Kidney (tissue), 13 donors: ENCODE measurements at regions not wholly inside any gene's neighbourhood (a gene's known extent, or its start where the extent isn't known, plus 50 kb on each side); places are given as distances from the start of the nearest gene placed in this dataset.

Experiments used
- DNase-seq, 5 donors: peaks; one replicate each; pipeline ENCODE4 v3.0.0-alpha.2; 2013 to 2020
- FAIRE-seq: peaks from 2 replicates; lab custom pipeline; 2012; peaks lifted over from hg19 to GRCh38; lab: Jason Lieb, UNC
- H3K27ac ChIP-seq, 2 donors: one replicate each; pipeline ENCODE4 v1.7.0; 2013; ENCODE audit warnings: low read depth in 2 of 2, low read length in 2 of 2, inconsistent platforms in 1 of 2
- H3K27me3 ChIP-seq: one replicate; pipeline ENCODE4 v1.7.1; 2013; ENCODE audit warnings: low read length, inconsistent platforms; ENCODE audit not compliant: control insufficient read depth, insufficient read depth
- H3K36me3 ChIP-seq, 3 donors: one replicate each; pipeline versions ENCODE4 v1.7.0 to v1.7.1; 2013; ENCODE audit warnings: low read length in 3 of 3, control low read depth in 1 of 3, inconsistent platforms in 1 of 3; ENCODE audit not compliant: insufficient read depth in 3 of 3, control insufficient read depth in 2 of 3
- H3K4me1 ChIP-seq, 3 donors: one replicate each; pipeline versions ENCODE4 v1.7.0 to v1.7.1; 2013; ENCODE audit warnings: low read length in 3 of 3, inconsistent platforms in 1 of 3, low read depth in 1 of 3; ENCODE audit not compliant: control insufficient read depth in 2 of 3, insufficient read depth in 2 of 3
- H3K4me3 ChIP-seq, 3 donors: one replicate each; pipeline versions ENCODE4 v1.7.0 to v1.8.1; 2013; ENCODE audit warnings: low read length in 3 of 3, control low read depth in 1 of 3, inconsistent platforms in 1 of 3
- H3K9ac ChIP-seq, 3 donors: one replicate each; pipeline versions ENCODE4 v1.7.0 to v1.7.1; 2013; ENCODE audit warnings: low read length in 3 of 3, control low read depth in 1 of 3, inconsistent platforms in 1 of 3
- H3K9me3 ChIP-seq, 3 donors: one replicate each; pipeline versions ENCODE4 v1.7.0 to v1.7.1; 2013; ENCODE audit warnings: low read length in 3 of 3, control low read depth in 1 of 3, inconsistent platforms in 1 of 3; ENCODE audit not compliant: control insufficient read depth in 2 of 3, insufficient read depth in 1 of 3
- intact Hi-C: fragments of 100-400 bp; cut with DNase I; formaldehyde crosslinking; loops from one replicate; pipeline ENCODE4 v1.11.1; 2022
- TF ChIP-seq, protein P1 (sequence below): IDR thresholded peaks from 3 replicates; pipeline ENCODE4 v1.5.1; 2012; ENCODE audit warnings: mild to moderate bottlenecking, moderate library complexity, borderline replicate concordance; ENCODE audit not compliant: insufficient read depth; ENCODE audit errors: extremely low read depth
- donor health status: control.
- donor health status: control.
- donor health status: control.
- donor health status: control.
- donor health status: control.
- donor health status: DM: yes; HTN: yes; CAD: no.
- donor health status: Normal renal cell carcinoma (clear cell type).

- FAIRE-seq (no peak), DNase-seq (peak; percentile 89 to 94 (median 92))
- Histone ChIP-seq H3K9me3 (no peaks in the 10 kb centered on the region), H3K4me3 (peak overlapping the region in 2 of 3 donors; percentile 28 to 37), H3K27me3 (no peaks in the 10 kb centered on the region), H3K27ac (no peak overlapping the region), H3K4me1 (no peaks in the 10 kb centered on the region), H3K36me3 (no peaks in the 10 kb centered on the region), H3K9ac (no peak overlapping the region)
- intact Hi-C loops, result no loop called here
- TF ChIP-seq, protein P1, sequence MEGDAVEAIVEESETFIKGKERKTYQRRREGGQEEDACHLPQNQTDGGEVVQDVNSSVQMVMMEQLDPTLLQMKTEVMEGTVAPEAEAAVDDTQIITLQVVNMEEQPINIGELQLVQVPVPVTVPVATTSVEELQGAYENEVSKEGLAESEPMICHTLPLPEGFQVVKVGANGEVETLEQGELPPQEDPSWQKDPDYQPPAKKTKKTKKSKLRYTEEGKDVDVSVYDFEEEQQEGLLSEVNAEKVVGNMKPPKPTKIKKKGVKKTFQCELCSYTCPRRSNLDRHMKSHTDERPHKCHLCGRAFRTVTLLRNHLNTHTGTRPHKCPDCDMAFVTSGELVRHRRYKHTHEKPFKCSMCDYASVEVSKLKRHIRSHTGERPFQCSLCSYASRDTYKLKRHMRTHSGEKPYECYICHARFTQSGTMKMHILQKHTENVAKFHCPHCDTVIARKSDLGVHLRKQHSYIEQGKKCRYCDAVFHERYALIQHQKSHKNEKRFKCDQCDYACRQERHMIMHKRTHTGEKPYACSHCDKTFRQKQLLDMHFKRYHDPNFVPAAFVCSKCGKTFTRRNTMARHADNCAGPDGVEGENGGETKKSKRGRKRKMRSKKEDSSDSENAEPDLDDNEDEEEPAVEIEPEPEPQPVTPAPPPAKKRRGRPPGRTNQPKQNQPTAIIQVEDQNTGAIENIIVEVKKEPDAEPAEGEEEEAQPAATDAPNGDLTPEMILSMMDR, result peak; percentile 75
Observed at GRCh38 chr10:128211953-128212727, 85.9 kb upstream of the MKI67 start.

GRCh38 chr10:128213156-128213555 is 86.9 kb upstream of the MKI67 start:
- H3K27ac ChIP-seq, result no peak overlapping the region
- no peak overlapping the region for H3K9ac ChIP-seq
- TF ChIP-seq, protein P1, result no peak
- FAIRE-seq, result no peak
- DNase-seq, result no peak
- no peaks in the 10 kb centered on the region for H3K4me1 ChIP-seq
- H3K9me3 ChIP-seq, result no peaks in the 10 kb centered on the region
- H3K4me3 ChIP-seq, result no peak overlapping the region
- no peaks in the 10 kb centered on the region for H3K27me3 ChIP-seq
- no peaks in the 10 kb centered on the region for H3K36me3 ChIP-seq
- intact Hi-C loops, result no loop called here

GRCh38 chr10:128215733-128216132 is 89.5 kb upstream of the MKI67 start:
- TF ChIP-seq, protein P1, result no peak
- intact Hi-C loops, result no loop called here
- DNase-seq, result no peak

GRCh38 chr10:128217136-128217535 is 90.9 kb upstream of the MKI67 start:
- H3K9ac ChIP-seq, result no peak overlapping the region
- no peak for FAIRE-seq
- TF ChIP-seq, protein P1, result no peak
- intact Hi-C loops, result no loop called here
- H3K27ac ChIP-seq, result no peak overlapping the region
- no peaks in the 10 kb centered on the region for H3K36me3 ChIP-seq
- H3K4me3 ChIP-seq, result no peak overlapping the region
- H3K4me1 ChIP-seq, result no peaks in the 10 kb centered on the region
- no peak for DNase-seq
- no peaks in the 10 kb centered on the region for H3K9me3 ChIP-seq
- H3K27me3 ChIP-seq, result no peaks in the 10 kb centered on the region

More at GRCh38 chr10:128215733-128216132, 89.5 kb upstream of the MKI67 start:
- Histone ChIP-seq H3K4me1 (no peaks in the 10 kb centered on the region), H3K9ac (no peak overlapping the region), H3K27ac (no peak overlapping the region), H3K4me3 (no peak overlapping the region), H3K9me3 (no peaks in the 10 kb centered on the region), H3K27me3 (no peaks in the 10 kb centered on the region), H3K36me3 (no peaks in the 10 kb centered on the region)
- FAIRE-seq, result no peak
